AG04449 (cell line): ENCODE measurements at regions not wholly inside any gene's neighbourhood (a gene's known extent, or its start where the extent isn't known, plus 50 kb on each side); places are given as distances from the start of the nearest gene placed in this dataset.

Source experiments
- CTCF ChIA-PET: fragments of 350-600 bp; formaldehyde crosslinking; extraction: SDS; loops from one replicate; lab custom pipeline; 2021; ENCODE audit warnings: antibody characterized with exemption; lab: Yijun Ruan, JAX
- POLR2A ChIA-PET: fragments of 400-600, 350-600 bp; formaldehyde crosslinking; extraction: SDS; loops from one replicate; lab custom pipeline; 2020; ENCODE audit warnings: antibody characterized with exemption, inconsistent platforms; lab: Yijun Ruan, JAX
- DNase-seq: peaks from one replicate; pipeline ENCODE4 v3.0.0-alpha.2; 2010; ENCODE audit warnings: low read depth, low spot score
- H3K4me3 ChIP-seq: 2 replicates; pipeline ENCODE4 v1.5.1; 2011; ENCODE audit warnings: low read depth, mild to moderate bottlenecking, control low read depth, low read length
- CTCF ChIP-seq: IDR thresholded peaks from one replicate; pipeline ENCODE4 v1.5.1; 2011; ENCODE audit warnings: mild to moderate bottlenecking, moderate library complexity, low read length, control low read depth, inconsistent platforms; ENCODE audit not compliant: insufficient read depth; ENCODE audit errors: missing control alignments

GRCh38 chr12:58395056-58395455 is 453.7 kb downstream of the ATP23 start:
- no peak for DNase-seq
- H3K4me3 ChIP-seq = no peak overlapping the region
- ChIA-PET CTCF (interaction anchor here (1.1 to 2.8 kb wide), 4 partner anchors 9 to 756 kb away, joined by 3 to 8 read pairs (median 4); no protein-coding TSS in a partner anchor), POLR2A (no interaction called here)
- no peak for TF ChIP-seq CTCF

GRCh38 chr12:58395470-58395869 is 454.1 kb downstream of the ATP23 start:
- ChIA-PET POLR2A (no interaction called here), CTCF (interaction anchor here (0.8 to 2.8 kb wide), 5 partner anchors 9 to 755 kb away, joined by 3 to 8 read pairs (median 4); no protein-coding TSS in a partner anchor)
- no peak for TF ChIP-seq CTCF
- H3K4me3 ChIP-seq = no peak overlapping the region
- DNase-seq = no peak

GRCh38 chr12:58396239-58396638 is 454.9 kb downstream of the ATP23 start:
- no peak for DNase-seq
- no peak for TF ChIP-seq CTCF
- POLR2A ChIA-PET = no interaction called here
- CTCF ChIA-PET = interaction anchor here (0.8 to 2.8 kb wide), 4 partner anchors 11 to 755 kb away, joined by 3 to 8 read pairs (median 6); no protein-coding TSS in a partner anchor
- no peak overlapping the region for H3K4me3 ChIP-seq

GRCh38 chr12:58405363-58405762 is 464.0 kb downstream of the ATP23 start:
- no peak for TF ChIP-seq CTCF
- no peak for DNase-seq
- CTCF ChIA-PET = interaction anchor here (1.0 to 3.0 kb wide), 3 partner anchors 8 to 10 kb away, joined by 3 to 8 read pairs (median 4); no protein-coding TSS in a partner anchor
- POLR2A ChIA-PET = no interaction called here
- H3K4me3 ChIP-seq = no peak overlapping the region

GRCh38 chr12:58408516-58408915 is 467.1 kb downstream of the ATP23 start:
- POLR2A ChIA-PET = no interaction called here
- no peak for TF ChIP-seq CTCF
- no peak overlapping the region for H3K4me3 ChIP-seq
- no peak for DNase-seq
- CTCF ChIA-PET = interaction anchor here (0.9 to 3.0 kb wide), 2 partner anchors 12 to 46 kb away, joined by 3 to 8 read pairs; no protein-coding TSS in a partner anchor

GRCh38 chr12:58412461-58413060 is 471.2 kb downstream of the ATP23 start:
- DNase-seq = no peak
- ChIA-PET POLR2A (no interaction called here), CTCF (interaction anchor here (1.3 to 2.0 kb wide), 2 partner anchors 8 to 18 kb away, joined by 3 to 5 read pairs; no protein-coding TSS in a partner anchor)
- no peak overlapping the region for H3K4me3 ChIP-seq
- no peak for TF ChIP-seq CTCF
